OCI-LY1 (cell line): ENCODE measurements at regions not wholly inside any gene's neighbourhood (a gene's known extent, or its start where the extent isn't known, plus 50 kb on each side); places are given as distances from the start of the nearest gene placed in this dataset.
A peak's percentile ranks its signal among the peaks of the same experiment; 100 is the strongest.

Experiments
- H2AFZ ChIP-seq: fragments of 200-600 bp; sonication (generic), shearing (Covaris generic); 2 replicates; pipeline ENCODE4 v1.6.0; 2014; ENCODE audit warnings: antibody characterized with exemption, mild to moderate bottlenecking, low read length
- H3F3A ChIP-seq: fragments of 200-600 bp; sonication (generic), shearing (Covaris generic); 2 replicates; pipeline ENCODE4 v1.6.0; 2014; ENCODE audit warnings: mild to moderate bottlenecking, antibody characterized with exemption, low read length, moderate library complexity; ENCODE audit not compliant: insufficient read depth
- H3K27ac ChIP-seq: fragments of 200-600 bp; sonication (generic); 2 replicates; pipeline ENCODE4 v1.5.1; 2014; ENCODE audit warnings: low read length, mixed run types, mild to moderate bottlenecking, low read depth; ENCODE audit not compliant: poor library complexity, severe bottlenecking
- H3K27me3 ChIP-seq: fragments of 200-600 bp; sonication (generic); 2 replicates; pipeline ENCODE4 v1.6.0; 2014; ENCODE audit warnings: antibody characterized with exemption, mild to moderate bottlenecking, low read length, moderate library complexity; ENCODE audit not compliant: insufficient read depth
- H3K36me3 ChIP-seq: fragments of 200-600 bp; sonication (generic); 2 replicates; pipeline ENCODE4 v1.6.1; 2014; ENCODE audit warnings: mild to moderate bottlenecking, antibody characterized with exemption, low read length, moderate library complexity, mixed read lengths; ENCODE audit not compliant: insufficient read depth
- H3K4me1 ChIP-seq: fragments of 200-600 bp; sonication (generic); 2 replicates; pipeline ENCODE4 v1.5.1; 2014; ENCODE audit warnings: mild to moderate bottlenecking, low read length, moderate library complexity; ENCODE audit not compliant: insufficient read depth, severe bottlenecking
- H3K4me2 ChIP-seq: fragments of 200-600 bp; sonication (generic), shearing (Covaris generic); 2 replicates; pipeline ENCODE4 v1.6.1; 2014; ENCODE audit warnings: low read length
- H3K4me3 ChIP-seq: fragments of 200-600 bp; sonication (generic); 2 replicates; pipeline ENCODE4 v1.5.1; 2014; ENCODE audit warnings: low read length, low read depth, mild to moderate bottlenecking, mixed read lengths; ENCODE audit not compliant: poor library complexity, severe bottlenecking
- H3K79me2 ChIP-seq: fragments of 200-600 bp; shearing (Covaris generic); 2 replicates; pipeline ENCODE4 v1.6.1; 2016; ENCODE audit warnings: mixed run types, low read length, mixed read lengths; ENCODE audit not compliant: insufficient read depth
- H3K9ac ChIP-seq: fragments of 200-600 bp; sonication (generic), shearing (Covaris generic); 2 replicates; pipeline ENCODE4 v1.6.1; 2014; ENCODE audit warnings: mild to moderate bottlenecking, low read length, mixed read lengths
- H3K9me2 ChIP-seq: fragments of 200-600 bp; sonication (generic), shearing (Covaris generic); 2 replicates; pipeline ENCODE4 v1.6.1; 2014; ENCODE audit warnings: low read depth, mild to moderate bottlenecking, low read length, mixed read lengths
- H3K9me3 ChIP-seq: fragments of 200-600 bp; shearing (Covaris generic); 2 replicates; pipeline ENCODE4 v1.6.1; 2014; ENCODE audit warnings: low read length, mixed read lengths
- H4K20me1 ChIP-seq: fragments of 200-600 bp; sonication (generic), shearing (Covaris generic); 2 replicates; pipeline ENCODE4 v1.6.0; 2016; ENCODE audit warnings: mild to moderate bottlenecking, low read length; ENCODE audit not compliant: insufficient read depth
- CTCF ChIP-seq: fragments of 200-600 bp; sonication (generic), shearing (Covaris generic); IDR thresholded peaks from 2 replicates; pipeline ENCODE4 v1.5.1; 2017; ENCODE audit warnings: mild to moderate bottlenecking, antibody characterized with exemption, low read length, moderate library complexity, mixed read lengths
- EZH2 ChIP-seq: fragments of 200-600 bp; sonication (generic), shearing (Covaris generic); IDR thresholded peaks from 2 replicates; pipeline ENCODE4 v1.8.0; 2017; ENCODE audit warnings: borderline replicate concordance, mixed run types, mild to moderate bottlenecking, antibody characterized with exemption, low read length, moderate library complexity, mixed read lengths

- Histone ChIP-seq H3K9me3 (no peaks in the 10 kb centered on the region), H3K36me3 (no peaks in the 10 kb centered on the region), H3K27me3 (no peaks in the 10 kb centered on the region), H3K4me2 (no peak overlapping the region), H4K20me1 (no peaks in the 10 kb centered on the region), H3K27ac (no peak overlapping the region), H3K4me1 (no peaks in the 10 kb centered on the region), H3K9me2 (no peaks in the 10 kb centered on the region), H3K4me3 (no peak overlapping the region), H3K9ac (no peak overlapping the region), H3F3A (no peaks in the 10 kb centered on the region), H3K79me2 (no peaks in the 10 kb centered on the region), H2AFZ (no peak overlapping the region)
- TF ChIP-seq EZH2 (no peak), CTCF (no peak)
Observed at GRCh38 chr22:48894804-48895250, 932.8 kb downstream of the BRD1 start.

- Histone ChIP-seq H3K4me3 (no peak overlapping the region), H3K9me2 (no peaks in the 10 kb centered on the region), H3K9me3 (no peaks in the 10 kb centered on the region), H3K27me3 (no peaks in the 10 kb centered on the region), H3K4me2 (no peak overlapping the region), H3K9ac (no peak overlapping the region), H3K4me1 (no peaks in the 10 kb centered on the region), H3K36me3 (no peaks in the 10 kb centered on the region), H3K79me2 (no peaks in the 10 kb centered on the region), H3K27ac (no peak overlapping the region), H4K20me1 (no peaks in the 10 kb centered on the region), H3F3A (no peaks in the 10 kb centered on the region), H2AFZ (no peak overlapping the region)
- TF ChIP-seq CTCF (peak; percentile 48; the same call in 1 of the 2 replicates), EZH2 (no peak)
Observed at GRCh38 chr22:48894064-48894671, 933.5 kb downstream of the BRD1 start.

- Histone ChIP-seq H3K36me3 (no peaks in the 10 kb centered on the region), H3K9me3 (no peaks in the 10 kb centered on the region), H3K27me3 (no peaks in the 10 kb centered on the region), H3K9me2 (no peaks in the 10 kb centered on the region), H3K4me3 (no peak overlapping the region), H3K4me1 (no peaks in the 10 kb centered on the region), H3K9ac (no peak overlapping the region), H3K27ac (no peak overlapping the region), H3F3A (no peaks in the 10 kb centered on the region), H4K20me1 (no peaks in the 10 kb centered on the region), H3K4me2 (no peak overlapping the region), H2AFZ (no peak overlapping the region), H3K79me2 (no peaks in the 10 kb centered on the region)
- no peak for TF ChIP-seq CTCF
- no peak for TF ChIP-seq EZH2
Observed at GRCh38 chr22:48893288-48894063, 934.2 kb downstream of the BRD1 start.
